ENCODE measurements at regions not wholly inside any gene's neighbourhood (a gene's known extent, or its start where the extent isn't known, plus 50 kb on each side); places are given as distances from the start of the nearest gene placed in this dataset.

DNA sequence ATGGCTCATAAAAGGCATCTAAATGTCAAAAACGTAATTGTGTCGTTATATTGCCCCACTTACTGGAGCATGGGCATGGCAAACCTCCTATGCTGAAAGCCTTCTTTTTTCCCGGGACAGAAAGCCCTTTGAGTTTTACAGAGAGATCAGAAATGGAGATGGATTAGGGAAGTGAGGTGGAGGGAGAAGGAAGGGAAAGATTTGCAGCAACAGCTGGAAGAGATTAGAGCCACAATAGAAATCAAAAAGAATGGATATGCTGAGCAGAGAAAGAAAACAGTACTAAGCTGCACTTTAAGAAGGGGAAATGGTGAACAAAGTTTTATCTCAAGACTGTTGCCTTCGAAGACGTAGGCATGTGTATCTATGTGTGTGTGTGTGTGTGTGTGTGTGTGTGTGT lies 97.2 kb upstream of the PCGF5 start:
- no peak overlapping the region for H3K27ac ChIP-seq
- TF ChIP-seq, protein P1, sequence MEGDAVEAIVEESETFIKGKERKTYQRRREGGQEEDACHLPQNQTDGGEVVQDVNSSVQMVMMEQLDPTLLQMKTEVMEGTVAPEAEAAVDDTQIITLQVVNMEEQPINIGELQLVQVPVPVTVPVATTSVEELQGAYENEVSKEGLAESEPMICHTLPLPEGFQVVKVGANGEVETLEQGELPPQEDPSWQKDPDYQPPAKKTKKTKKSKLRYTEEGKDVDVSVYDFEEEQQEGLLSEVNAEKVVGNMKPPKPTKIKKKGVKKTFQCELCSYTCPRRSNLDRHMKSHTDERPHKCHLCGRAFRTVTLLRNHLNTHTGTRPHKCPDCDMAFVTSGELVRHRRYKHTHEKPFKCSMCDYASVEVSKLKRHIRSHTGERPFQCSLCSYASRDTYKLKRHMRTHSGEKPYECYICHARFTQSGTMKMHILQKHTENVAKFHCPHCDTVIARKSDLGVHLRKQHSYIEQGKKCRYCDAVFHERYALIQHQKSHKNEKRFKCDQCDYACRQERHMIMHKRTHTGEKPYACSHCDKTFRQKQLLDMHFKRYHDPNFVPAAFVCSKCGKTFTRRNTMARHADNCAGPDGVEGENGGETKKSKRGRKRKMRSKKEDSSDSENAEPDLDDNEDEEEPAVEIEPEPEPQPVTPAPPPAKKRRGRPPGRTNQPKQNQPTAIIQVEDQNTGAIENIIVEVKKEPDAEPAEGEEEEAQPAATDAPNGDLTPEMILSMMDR (IDR thresholded peaks at IDR 0.05) = no peak
- no peak for TF ChIP-seq ZFX (IDR thresholded peaks at IDR 0.05; ENCODE audit: borderline replicate concordance)

DNA sequence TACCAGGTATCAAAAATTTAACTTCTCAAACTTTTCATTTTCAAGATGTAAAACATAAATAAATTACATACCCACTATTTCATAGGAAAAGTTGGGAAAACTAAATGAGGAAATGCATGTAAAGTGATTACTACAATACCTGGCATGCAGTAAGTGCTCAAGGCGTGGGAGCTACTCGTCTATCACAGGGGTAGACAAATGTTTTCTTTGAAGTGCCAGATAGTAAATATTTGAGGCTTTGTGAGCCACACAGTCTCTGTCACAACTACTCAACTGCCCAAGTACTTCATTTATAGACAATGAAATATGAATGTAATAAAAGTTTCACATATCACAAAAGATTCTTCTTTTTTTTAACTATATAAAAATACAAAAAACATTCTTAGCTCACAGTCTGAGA lies 96.4 kb upstream of the PCGF5 start:
- TF ChIP-seq ZFX (IDR thresholded peaks at IDR 0.05; ENCODE audit: borderline replicate concordance) = no peak
- TF ChIP-seq, protein P1 (IDR thresholded peaks at IDR 0.05) = no peak
- no peak overlapping the region for H3K27ac ChIP-seq

DNA sequence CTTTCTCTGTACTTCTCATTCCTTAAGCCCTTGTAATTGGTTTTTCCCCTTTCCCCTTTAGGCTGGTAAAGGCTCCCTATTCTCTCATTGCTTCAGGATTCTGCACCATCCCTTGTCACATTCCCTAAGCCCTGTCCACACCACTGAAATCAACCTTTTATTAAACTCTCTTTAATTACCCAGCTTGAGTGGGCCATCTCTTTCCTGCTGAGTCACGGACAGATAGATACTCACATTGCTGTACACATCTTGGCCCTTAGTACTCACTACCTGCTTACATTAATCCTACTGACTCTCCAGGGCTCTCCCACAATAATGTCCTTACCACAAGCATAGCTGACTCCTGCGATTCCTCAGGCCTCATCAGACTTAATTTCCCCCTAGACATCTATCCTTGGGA lies 94.0 kb upstream of the PCGF5 start:
- TF ChIP-seq, protein P1 (IDR thresholded peaks at IDR 0.05) = no peak
- no peak for TF ChIP-seq ZFX (IDR thresholded peaks at IDR 0.05; ENCODE audit: borderline replicate concordance)
- no peak overlapping the region for H3K27ac ChIP-seq

DNA sequence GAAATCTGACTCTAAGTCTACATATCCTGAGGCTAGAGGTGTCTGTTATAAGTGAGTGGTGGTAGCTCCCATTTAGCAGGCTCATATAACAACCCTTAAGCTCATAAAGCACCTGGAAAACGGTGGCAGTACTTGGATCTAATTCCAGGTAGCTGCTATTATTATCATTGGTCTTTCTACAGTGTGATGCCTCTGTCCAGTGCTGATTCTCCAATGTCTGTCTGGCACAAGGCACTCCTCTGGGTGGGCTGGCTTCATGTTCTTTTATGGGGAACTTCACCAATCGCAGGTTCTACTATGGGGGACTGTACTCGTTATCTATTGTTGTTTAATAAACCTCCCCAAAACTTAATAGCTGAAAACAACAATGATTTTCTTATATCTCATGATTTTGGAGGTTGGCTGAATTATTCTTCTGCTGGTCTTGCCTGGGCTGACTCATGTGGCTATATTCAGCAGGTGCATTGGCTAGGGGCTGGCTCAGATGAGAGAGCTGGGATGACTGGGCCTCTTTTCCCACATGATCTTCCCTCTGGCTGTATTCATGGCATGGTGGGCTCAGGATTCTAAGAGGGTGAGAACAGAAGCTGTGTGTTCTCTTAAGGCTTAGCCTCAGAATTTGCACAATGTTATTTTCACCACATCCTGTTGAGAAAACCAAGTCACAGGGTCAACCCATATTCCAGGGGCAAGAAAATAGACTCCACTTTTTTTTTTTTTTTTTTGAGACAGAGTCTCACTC lies 93.0 kb upstream of the PCGF5 start:
- TF ChIP-seq ZFX (IDR thresholded peaks at IDR 0.05; ENCODE audit: borderline replicate concordance) = no peak
- TF ChIP-seq, protein P1 (IDR thresholded peaks at IDR 0.05) = no peak
- no peak overlapping the region for H3K27ac ChIP-seq

DNA sequence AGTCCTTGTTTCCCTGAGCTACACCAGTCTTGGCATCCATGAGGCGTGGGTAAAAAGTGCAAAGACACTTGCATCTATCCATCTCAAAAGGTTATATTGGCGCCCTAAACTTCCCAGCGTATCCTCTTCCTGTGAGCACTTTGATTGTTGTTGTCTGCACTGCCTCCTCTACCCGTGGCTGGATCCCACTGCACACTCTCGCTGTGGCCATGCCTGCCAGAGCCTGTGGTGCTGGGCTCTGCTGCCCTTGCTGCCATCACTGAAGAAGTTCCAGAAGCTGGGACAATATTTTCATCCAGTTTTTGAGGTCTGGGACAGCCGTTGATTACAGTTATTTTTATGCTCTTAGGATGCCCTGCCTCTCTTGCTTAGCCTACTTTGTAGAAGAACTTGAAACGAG lies 85.3 kb upstream of the PCGF5 start:
- no peak overlapping the region for H3K27ac ChIP-seq
- TF ChIP-seq, protein P1 (IDR thresholded peaks at IDR 0.05) = no peak
- TF ChIP-seq ZFX (IDR thresholded peaks at IDR 0.05; ENCODE audit: borderline replicate concordance) = no peak

DNA sequence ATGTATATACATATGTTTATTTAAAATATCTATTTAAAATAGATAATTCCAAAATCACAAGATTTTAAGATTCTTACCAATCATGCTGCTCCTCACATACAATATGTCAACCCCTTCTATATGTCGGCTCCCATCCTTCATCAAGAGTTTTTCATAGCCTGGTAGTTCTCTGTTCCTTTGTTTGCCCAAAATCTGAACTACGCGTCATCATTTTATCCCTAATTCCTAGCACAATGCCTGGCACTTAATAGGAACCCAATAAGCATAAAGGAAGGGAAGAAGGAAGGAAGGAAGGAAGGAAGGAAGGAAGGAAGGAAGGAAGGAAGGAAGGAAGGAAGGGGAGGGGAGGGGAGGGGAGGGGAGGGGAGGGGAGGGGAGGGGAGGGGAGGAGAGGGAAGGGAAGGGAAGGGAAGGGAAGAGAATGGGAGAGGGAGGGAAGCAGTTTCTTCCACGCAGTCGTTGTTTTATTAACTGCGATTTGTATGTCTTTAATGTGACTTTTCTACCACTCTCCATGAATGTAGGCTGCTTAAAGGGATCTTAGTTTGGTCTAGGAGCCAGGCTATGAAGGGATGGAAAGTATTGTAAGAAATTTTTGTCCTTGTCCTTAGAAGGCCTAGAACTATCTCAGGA lies 83.3 kb upstream of the PCGF5 start:
- TF ChIP-seq ZFX (IDR thresholded peaks at IDR 0.05; ENCODE audit: borderline replicate concordance) = no peak
- TF ChIP-seq, protein P1 (IDR thresholded peaks at IDR 0.05) = no peak
- H3K27ac ChIP-seq = no peak overlapping the region

DNA sequence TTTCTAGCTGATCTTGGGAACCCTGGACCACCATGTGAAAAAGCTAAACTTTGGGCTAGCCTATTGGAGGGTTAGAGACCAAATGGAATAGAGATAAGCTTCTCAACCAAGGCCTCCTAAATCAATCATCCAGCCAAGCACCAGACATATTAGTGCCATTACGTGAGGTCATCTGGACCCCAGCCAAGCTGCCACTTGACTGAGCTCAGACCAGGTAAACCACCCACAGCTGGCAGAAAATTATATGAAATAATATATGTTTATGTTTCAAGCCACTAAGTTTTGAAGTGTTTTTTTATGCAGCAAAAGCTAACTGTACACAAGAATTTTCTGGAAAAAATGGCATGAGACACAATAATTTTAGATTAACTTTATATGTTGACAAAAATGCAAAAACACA lies 82.6 kb upstream of the PCGF5 start:
- TF ChIP-seq ZFX (IDR thresholded peaks at IDR 0.05; ENCODE audit: borderline replicate concordance) = no peak
- TF ChIP-seq, protein P1 (IDR thresholded peaks at IDR 0.05) = no peak
- no peak overlapping the region for H3K27ac ChIP-seq
